GM23338 (cell line): ENCODE measurements at regions not wholly inside any gene's neighbourhood (a gene's known extent, or its start where the extent isn't known, plus 50 kb on each side); places are given as distances from the start of the nearest gene placed in this dataset.

ENCODE experiments used
- ATAC-seq: fragments of 200-7000 bp; cut with Tn5 transposase; 3 replicates; pipeline ENCODE4 v1.9.1; 2020
- DNase-seq: peaks from one replicate; pipeline ENCODE4 v3.0.0-alpha.2; 2015; ENCODE audit warnings: low spot score
- H2AFZ ChIP-seq: fragments of 200-600 bp; sonication (generic); 2 replicates; pipeline ENCODE4 v1.8.0; 2016; ENCODE audit warnings: antibody characterized with exemption, mild to moderate bottlenecking, moderate library complexity
- H3F3A ChIP-seq: fragments of 200-600 bp; sonication (generic); replicated peaks from 2 replicates; pipeline ENCODE4 v1.8.0; 2017; ENCODE audit warnings: antibody characterized with exemption, mixed run types, low read depth
- H3K27ac ChIP-seq: fragments of 200-600 bp; sonication (generic); 2 replicates; pipeline ENCODE4 v1.6.1; 2016; ENCODE audit warnings: low read depth
- H3K27me3 ChIP-seq: fragments of 200-600 bp; sonication (generic); 2 replicates; pipeline ENCODE4 v1.8.0; 2016; ENCODE audit warnings: mild to moderate bottlenecking, mixed run types, moderate library complexity; ENCODE audit not compliant: insufficient read depth
- H3K36me3 ChIP-seq: fragments of 200-600 bp; sonication (generic); 2 replicates; pipeline ENCODE4 v1.8.0; 2016; ENCODE audit warnings: mild to moderate bottlenecking; ENCODE audit not compliant: insufficient read depth
- H3K4me1 ChIP-seq: fragments of 200-600 bp; sonication (generic); 2 replicates; pipeline ENCODE4 v1.8.0; 2016; ENCODE audit warnings: mild to moderate bottlenecking, moderate library complexity; ENCODE audit not compliant: insufficient read depth
- H3K4me2 ChIP-seq: fragments of 200-600 bp; sonication (generic); 2 replicates; pipeline ENCODE4 v1.7.1; 2017; ENCODE audit warnings: mixed run types
- H3K4me3 ChIP-seq: fragments of 200-600 bp; sonication (generic); 2 replicates; pipeline ENCODE4 v1.6.1; 2016; ENCODE audit warnings: mixed run types
- H3K79me2 ChIP-seq: fragments of 200-600 bp; sonication (generic); replicated peaks from 2 replicates; pipeline ENCODE4 v1.8.0; 2017; ENCODE audit warnings: mild to moderate bottlenecking; ENCODE audit not compliant: insufficient read depth
- H3K9me2 ChIP-seq: fragments of 200-600 bp; sonication (generic); 2 replicates; pipeline ENCODE4 v1.8.0; 2017; ENCODE audit not compliant: insufficient read depth
- H4K20me1 ChIP-seq: fragments of 200-600 bp; sonication (generic); replicated peaks from 2 replicates; pipeline ENCODE4 v1.8.0; 2017; ENCODE audit warnings: mild to moderate bottlenecking; ENCODE audit not compliant: insufficient read depth
- H3K27ac Mint-ChIP-seq: 2 replicates; pipeline ENCODE4 v1.8.0; 2020; ENCODE audit warnings: inconsistent platforms, mild to moderate bottlenecking, moderate library complexity, mixed read lengths
- H3K27me3 Mint-ChIP-seq: 3 replicates; pipeline ENCODE4 v1.8.0; 2022; ENCODE audit warnings: low read depth, mild to moderate bottlenecking, moderate library complexity, mixed read lengths, inconsistent platforms; ENCODE audit not compliant: insufficient read depth, poor library complexity
- H3K36me3 Mint-ChIP-seq: 3 replicates; pipeline ENCODE4 v1.8.0; 2021; ENCODE audit warnings: low read depth, mild to moderate bottlenecking, inconsistent platforms, moderate library complexity, mixed read lengths
- H3K4me1 Mint-ChIP-seq: 3 replicates; pipeline ENCODE4 v1.8.0; 2020; ENCODE audit warnings: mild to moderate bottlenecking, inconsistent platforms, mixed read lengths
- H3K4me3 Mint-ChIP-seq: 3 replicates; pipeline ENCODE4 v1.8.0; 2021; ENCODE audit warnings: moderate library complexity, mild to moderate bottlenecking, inconsistent platforms, mixed read lengths
- H3K9me3 Mint-ChIP-seq: 3 replicates; pipeline ENCODE4 v1.8.0; 2020; ENCODE audit warnings: moderate library complexity, mild to moderate bottlenecking, inconsistent platforms, mixed read lengths
- REST ChIP-seq: IDR thresholded peaks from one replicate; pipeline ENCODE4 v1.6.1; 2018; ENCODE audit warnings: antibody characterized with exemption; ENCODE audit not compliant: unreplicated experiment
- ZNF331 ChIP-seq: fragments of 250-450 bp; sonication (Bioruptor Pico); IDR thresholded peaks from 2 replicates; pipeline ENCODE4 v1.5.0; 2020; ENCODE audit warnings: low read depth, mild to moderate bottlenecking, moderate library complexity
- ZNF462 ChIP-seq: fragments of 250-450 bp; sonication (Bioruptor Pico); IDR thresholded peaks from 2 replicates; pipeline ENCODE4 v1.5.0; 2020; ENCODE audit warnings: mild to moderate bottlenecking, moderate library complexity

GRCh38 chr12:63362166-63362565, 211.2 kb upstream of the AVPR1A start (continued):
- TF ChIP-seq REST: no peak

- Histone ChIP-seq H3K36me3 (no peaks in the 10 kb centered on the region), H3K4me3 (no peak overlapping the region), H4K20me1 (no peaks in the 10 kb centered on the region), H3K27me3 (no peaks in the 10 kb centered on the region), H3K9me2 (no peaks in the 10 kb centered on the region), H2AFZ (no peak overlapping the region), H3K79me2 (no peaks in the 10 kb centered on the region), H3K4me2 (no peak overlapping the region), H3K27ac (no peak overlapping the region), H3K4me1 (no peaks in the 10 kb centered on the region), H3F3A (no peaks in the 10 kb centered on the region)
- Mint-ChIP-seq H3K27ac (no peak overlapping the region), H3K4me1 (peaks cover 2% of the 10 kb centered on the region; the same call in 1 of the 3 replicates), H3K9me3 (no peaks in the 10 kb centered on the region), H3K4me3 (no peak overlapping the region), H3K27me3 (no peaks in the 10 kb centered on the region), H3K36me3 (no peaks in the 10 kb centered on the region)
- TF ChIP-seq ZNF331: no peak
- TF ChIP-seq ZNF462: no peak
- ATAC-seq (no peak), DNase-seq (no peak)
These were observed 204.0 kb upstream of the AVPR1A start for GRCh38 chr12:63354969-63355368.
